Stimulated activated CD8-positive, alpha-beta memory T cell treated with anti-CD3 and anti-CD28 coated beads, Interleukin-12 subunit alpha, Interleukin-12 subunit beta, amount 100 ng/mL, for 1 hour (primary cell): ENCODE measurements at regions not wholly inside any gene's neighbourhood (a gene's known extent, or its start where the extent isn't known, plus 50 kb on each side); places are given as distances from the start of the nearest gene placed in this dataset.

Source experiments
- DNase-seq: peaks from one replicate; pipeline ENCODE4 v3.0.0-alpha.2; 2020; ENCODE audit warnings: low read depth

- no peak for DNase-seq
These were observed 491.6 kb downstream of the RIT2 start for GRCh38 chr18:42623935-42624334.

GRCh38 chr18:42632801-42633200 is 482.7 kb downstream of the RIT2 start:
- no peak for DNase-seq

- DNase-seq = no peak
These were observed 480.0 kb downstream of the RIT2 start for GRCh38 chr18:42635378-42636048.

GRCh38 chr18:42636309-42636708 is 479.2 kb downstream of the RIT2 start:
- no peak for DNase-seq

- DNase-seq = no peak
These were observed 475.3 kb downstream of the RIT2 start for GRCh38 chr18:42640160-42640559.

- no peak for DNase-seq
These were observed 473.5 kb downstream of the RIT2 start for GRCh38 chr18:42641996-42642395.

- DNase-seq = no peak
These were observed 470.8 kb downstream of the RIT2 start for GRCh38 chr18:42644729-42645131.

- DNase-seq = no peak
These were observed 466.0 kb downstream of the RIT2 start for GRCh38 chr18:42649331-42650035.

GRCh38 chr18:42654556-42654955 is 460.9 kb downstream of the RIT2 start:
- DNase-seq = no peak

- DNase-seq = no peak
These were observed 457.9 kb downstream of the RIT2 start for GRCh38 chr18:42657551-42657950.

- DNase-seq = no peak
These were observed 457.3 kb downstream of the RIT2 start for GRCh38 chr18:42658171-42658570.

- DNase-seq = no peak
These were observed 456.3 kb downstream of the RIT2 start for GRCh38 chr18:42659187-42659586.

- no peak for DNase-seq
These were observed 444.6 kb downstream of the RIT2 start for GRCh38 chr18:42670860-42671259.

- DNase-seq = no peak
These were observed 439.7 kb downstream of the RIT2 start for GRCh38 chr18:42675810-42676209.

GRCh38 chr18:42683094-42683493 is 432.4 kb downstream of the RIT2 start:
- no peak for DNase-seq

GRCh38 chr18:42689310-42689709 is 426.2 kb downstream of the RIT2 start:
- no peak for DNase-seq
